H1 (cell line): ENCODE measurements at regions not wholly inside any gene's neighbourhood (a gene's known extent, or its start where the extent isn't known, plus 50 kb on each side); places are given as distances from the start of the nearest gene placed in this dataset.

Experiments
- CTCF ChIA-PET: fragments of 300-600 bp; sonication (Branson Sonifier 250); formaldehyde crosslinking; loops from one replicate; lab custom pipeline; 2021; ENCODE audit not compliant: partially characterized antibody; lab: Charles Lee
- POLR2A ChIA-PET: fragments of 300-600 bp; sonication (Branson Sonifier 250); formaldehyde crosslinking; loops from one replicate; lab custom pipeline; 2021; ENCODE audit warnings: inconsistent platforms; ENCODE audit not compliant: partially characterized antibody; lab: Charles Lee
- DNase-seq, 2 experiments: peaks; one replicate each; pipeline versions ENCODE4 v3.0.0 to v3.0.0-alpha.2; 2010 to 2022; ENCODE audit warnings: low spot score in 2 of 2, low read depth in 1 of 2, mixed read lengths in 1 of 2
- FAIRE-seq: peaks from 2 replicates; lab custom pipeline; 2011; peaks lifted over from hg19 to GRCh38; lab: Jason Lieb, UNC
- H2AFZ ChIP-seq: 2 replicates; pipeline ENCODE4 v1.8.1; 2012; ENCODE audit warnings: low read length, inconsistent platforms
- H2AK5ac ChIP-seq: 2 replicates; pipeline ENCODE4 v1.6.1; 2013; ENCODE audit warnings: low read depth, low read length
- H2BK120ac ChIP-seq: replicated peaks from 2 replicates; pipeline ENCODE3; 2013; ENCODE audit warnings: low read depth, low read length, inconsistent platforms
- H2BK12ac ChIP-seq: 2 replicates; pipeline ENCODE4 v1.6.1; 2013; ENCODE audit warnings: low read depth, low read length
- H2BK15ac ChIP-seq: 2 replicates; pipeline ENCODE4 v1.6.1; 2013; ENCODE audit warnings: low read length
- H2BK20ac ChIP-seq: 2 replicates; pipeline ENCODE4 v1.6.1; 2013; ENCODE audit warnings: low read length
- H2BK5ac ChIP-seq: 2 replicates; pipeline ENCODE4 v1.6.1; 2013; ENCODE audit warnings: low read depth, low read length
- H3K14ac ChIP-seq: 2 replicates; pipeline ENCODE4 v1.6.1; 2013; ENCODE audit warnings: inconsistent platforms; ENCODE audit not compliant: insufficient read length
- H3K18ac ChIP-seq: 2 replicates; pipeline ENCODE4 v1.6.1; 2013; ENCODE audit warnings: low read length; ENCODE audit errors: extremely low read depth
- H3K23ac ChIP-seq: 2 replicates; pipeline ENCODE4 v1.6.1; 2013; ENCODE audit warnings: inconsistent platforms; ENCODE audit not compliant: insufficient read length
- H3K23me2 ChIP-seq: 2 replicates; pipeline ENCODE4 v1.6.1; 2013; ENCODE audit warnings: low read depth, low read length
- H3K27ac ChIP-seq: 2 replicates; pipeline ENCODE4 v1.6.1; 2011; ENCODE audit warnings: low read depth, low read length, inconsistent platforms
- H3K27me3 ChIP-seq, 4 experiments: replicated peaks in 1 of 4; 1 replicate in 1 of 4; 2 replicates in 3 of 4; pipeline versions ENCODE4 v1.6.1 to v1.8.1; 2011 to 2013; ENCODE audit warnings: low read length in 3 of 4, mild to moderate bottlenecking in 3 of 4, inconsistent platforms in 2 of 4, mixed read lengths in 2 of 4, moderate library complexity in 1 of 4; ENCODE audit not compliant: control insufficient read depth in 3 of 4, insufficient read depth in 3 of 4; ENCODE audit errors: extremely low read depth in 1 of 4
- H3K36me3 ChIP-seq, 4 experiments: 2 replicates each; pipeline versions ENCODE4 v1.6.1 to v1.8.1; 2011 to 2013; ENCODE audit warnings: mild to moderate bottlenecking in 4 of 4, low read length in 3 of 4, moderate library complexity in 2 of 4, control low read depth in 1 of 4, inconsistent platforms in 1 of 4; ENCODE audit not compliant: insufficient read depth in 4 of 4, control insufficient read depth in 2 of 4
- H3K4ac ChIP-seq: replicated peaks from 2 replicates; pipeline ENCODE3; 2013; ENCODE audit warnings: low read length, low read depth, mixed read lengths, inconsistent platforms; ENCODE audit not compliant: insufficient read length
- H3K4me1 ChIP-seq, 4 experiments: replicated peaks in 1 of 4; 1 replicate in 1 of 4; 2 replicates in 3 of 4; pipeline versions ENCODE4 v1.6.1 to v1.8.1; 2011 to 2013; ENCODE audit warnings: low read length in 3 of 4, inconsistent platforms in 2 of 4, mixed read lengths in 1 of 4; ENCODE audit not compliant: insufficient read depth in 4 of 4, control insufficient read depth in 3 of 4
- H3K4me2 ChIP-seq, 2 experiments: 2 replicates each; pipeline versions ENCODE4 v1.6.1 to v1.8.1; 2011 to 2013; ENCODE audit warnings: low read depth in 2 of 2, low read length in 2 of 2, control low read depth in 1 of 2, inconsistent platforms in 1 of 2, mild to moderate bottlenecking in 1 of 2; ENCODE audit not compliant: insufficient read depth in 1 of 2
- H3K4me3 ChIP-seq, 4 experiments: fragments of 200-600, 300-600 bp in 1 of 4; sonication (generic), shearing (Covaris generic), sonication (Bioruptor Twin) in 1 of 4; 2 replicates each; pipeline versions ENCODE4 v1.5.1 to v1.8.1; 2011 to 2016; ENCODE audit warnings: low read length in 4 of 4, low read depth in 3 of 4, control low read depth in 2 of 4, inconsistent platforms in 2 of 4, mild to moderate bottlenecking in 2 of 4, mixed read lengths in 1 of 4, moderate library complexity in 1 of 4; ENCODE audit not compliant: insufficient read depth in 2 of 4; ENCODE audit errors: extremely low read depth in 1 of 4
- H3K56ac ChIP-seq: replicated peaks from 2 replicates; pipeline ENCODE3; 2013; ENCODE audit warnings: low read depth, mild to moderate bottlenecking, mixed read lengths, low read length, inconsistent platforms; ENCODE audit not compliant: insufficient read length
- H3K79me1 ChIP-seq: 2 replicates; pipeline ENCODE4 v1.6.1; 2013; ENCODE audit warnings: low read depth, low read length, control low read depth
- H3K79me2 ChIP-seq, 2 experiments: 2 replicates each; pipeline versions ENCODE4 v1.6.1 to v1.8.1; 2012 to 2013; ENCODE audit warnings: low read length in 2 of 2, mild to moderate bottlenecking in 2 of 2, inconsistent platforms in 1 of 2; ENCODE audit not compliant: insufficient read depth in 2 of 2, control insufficient read depth in 1 of 2
- H3K9ac ChIP-seq, 4 experiments: replicated peaks in 1 of 4; 1 replicate in 1 of 4; 2 replicates in 3 of 4; pipeline versions ENCODE4 v1.6.1 to v1.8.1; 2011 to 2013; ENCODE audit warnings: low read depth in 3 of 4, low read length in 3 of 4, control low read depth in 2 of 4, mild to moderate bottlenecking in 2 of 4, moderate library complexity in 2 of 4, inconsistent platforms in 1 of 4; ENCODE audit errors: extremely low read depth in 1 of 4
- H3K9me3 ChIP-seq, 2 experiments: 2 replicates each; pipeline versions ENCODE4 v1.6.1 to v1.8.1; 2012 to 2013; ENCODE audit warnings: mild to moderate bottlenecking in 2 of 2, moderate library complexity in 2 of 2, control low read depth in 1 of 2, inconsistent platforms in 1 of 2, low read depth in 1 of 2, low read length in 1 of 2, mixed read lengths in 1 of 2; ENCODE audit not compliant: insufficient read depth in 2 of 2
- H4K20me1 ChIP-seq, 2 experiments: replicated peaks in 1 of 2; 2 replicates each; pipeline versions ENCODE3 to v1.8.1; 2011 to 2013; ENCODE audit warnings: inconsistent platforms in 2 of 2, low read length in 2 of 2, mild to moderate bottlenecking in 1 of 2; ENCODE audit not compliant: insufficient read depth in 2 of 2, control insufficient read depth in 1 of 2
- H4K5ac ChIP-seq: 2 replicates; pipeline ENCODE4 v1.6.1; 2013; ENCODE audit warnings: low read length, low read depth, mixed read lengths, inconsistent platforms; ENCODE audit not compliant: insufficient read length
- H4K8ac ChIP-seq: 2 replicates; pipeline ENCODE4 v1.8.0; 2013; ENCODE audit warnings: mild to moderate bottlenecking, moderate library complexity, low read length, inconsistent platforms; ENCODE audit not compliant: insufficient read depth; ENCODE audit errors: extremely low read depth
- H4K91ac ChIP-seq: replicated peaks from 2 replicates; pipeline ENCODE3; 2013; ENCODE audit warnings: low read length, mixed read lengths, inconsistent platforms; ENCODE audit not compliant: insufficient read length
- BACH1 ChIP-seq: IDR thresholded peaks from 2 replicates; pipeline ENCODE4 v1.6.1; 2012; ENCODE audit warnings: low read length, improper control_type of control experiment
- EP300 ChIP-seq, 2 experiments: IDR thresholded peaks; 1 replicate in 1 of 2; 2 replicates in 1 of 2; pipeline ENCODE4 v1.6.1; 2011 to 2012; ENCODE audit warnings: low read depth in 2 of 2, low read length in 2 of 2, mild to moderate bottlenecking in 2 of 2, borderline replicate concordance in 1 of 2, inconsistent platforms in 1 of 2, moderate library complexity in 1 of 2
- RFX5 ChIP-seq: IDR thresholded peaks from 2 replicates; pipeline ENCODE4 v1.6.1; 2011; ENCODE audit warnings: low read depth, low read length, improper control_type of control experiment, borderline replicate concordance
- SIRT6 ChIP-seq: IDR thresholded peaks from one replicate; pipeline ENCODE4 v1.7.1; 2012; ENCODE audit warnings: low read length, inconsistent platforms
- SUZ12 ChIP-seq: fragments of 200-600 bp; sonication (generic); IDR thresholded peaks from 2 replicates; pipeline ENCODE4 v1.6.1; 2012; ENCODE audit warnings: mild to moderate bottlenecking, inconsistent platforms, low read length, moderate library complexity, mixed read lengths
- TEAD4 ChIP-seq: IDR thresholded peaks from 2 replicates; pipeline ENCODE4 v1.6.1; 2012; ENCODE audit warnings: low read depth, low read length, inconsistent platforms, mixed read lengths
- WGBS, 2 experiments: shearing (Covaris generic) in 1 of 2; methylation state at CpG; one replicate each; pipeline versions ENCODE4 v1.1.6 to v1.1.7; 2013 to 2015; ENCODE audit warnings: low lambda C conversion rate in 2 of 2, mixed read lengths in 2 of 2, inconsistent platforms in 1 of 2, low coverage in 1 of 2, missing lambda C conversion rate in 1 of 2; ENCODE audit not compliant: insufficient replicate concordance in 2 of 2, insufficient coverage in 1 of 2, insufficient read length in 1 of 2; ENCODE audit errors: extremely low coverage in 1 of 2, missing lambda C conversion rate in 1 of 2; 5-methylcytosine and 5-hydroxymethylcytosine counted together
- TF ChIP-seq, protein P1 (sequence below): IDR thresholded peaks from 2 replicates; pipeline ENCODE4 v1.6.1; 2011; ENCODE audit warnings: low read depth, mild to moderate bottlenecking, low read length; ENCODE audit not compliant: insufficient read depth
- TF ChIP-seq, protein P2 (sequence below): IDR thresholded peaks from 2 replicates; pipeline ENCODE4 v1.6.1; 2012; ENCODE audit warnings: low read length, inconsistent platforms

- no peak overlapping the region for H3K4ac ChIP-seq
- no peak overlapping the region for H2BK12ac ChIP-seq
- ChIA-PET CTCF (interaction anchor here (0.7 to 0.8 kb wide), 2 partner anchors 14 to 206 kb away, joined by 3 to 4 read pairs; no protein-coding TSS in a partner anchor), POLR2A (no interaction called here)
- H3K79me1 ChIP-seq = no peaks in the 10 kb centered on the region
- H3K56ac ChIP-seq = no peak overlapping the region
- no peaks in the 10 kb centered on the region for H3K79me2 ChIP-seq
- no peak overlapping the region for H3K9ac ChIP-seq
- FAIRE-seq = no peak
- no peaks in the 10 kb centered on the region for H4K20me1 ChIP-seq
- H4K8ac ChIP-seq = no peak overlapping the region
- no peaks in the 10 kb centered on the region for H3K36me3 ChIP-seq
- H4K91ac ChIP-seq = no peak overlapping the region
- no peaks in the 10 kb centered on the region for H3K23me2 ChIP-seq
- no peak overlapping the region for H3K4me2 ChIP-seq
- no peak overlapping the region for H3K4me3 ChIP-seq
- H3K9me3 ChIP-seq = peaks cover 9 to 12% of the 10 kb centered on the region in 2 experiments; a peak in 3 of 4 replicates
- H4K5ac ChIP-seq = no peak overlapping the region
- no peak overlapping the region for H2BK120ac ChIP-seq
- no peak overlapping the region for H3K23ac ChIP-seq
- no peak overlapping the region for H2AK5ac ChIP-seq
- no peaks in the 10 kb centered on the region for H3K4me1 ChIP-seq
- 45% methylated on average over 4 of the region's 4 CpGs; no CpG with 5 or more reads in 1 of the 2 experiments for WGBS, 2 experiments
- DNase-seq = no peak
- H2BK5ac ChIP-seq = no peak overlapping the region
- no peaks in the 10 kb centered on the region for H3K27me3 ChIP-seq
- no peak overlapping the region for H3K18ac ChIP-seq
- H2BK15ac ChIP-seq = no peak overlapping the region
- H3K27ac ChIP-seq = no peak overlapping the region
- no peak overlapping the region for H2BK20ac ChIP-seq
- no peak overlapping the region for H2AFZ ChIP-seq
- no peak overlapping the region for H3K14ac ChIP-seq
- TF ChIP-seq RFX5 (no peak), TEAD4 (no peak), SIRT6 (no peak), EP300 (IDR thresholded peaks at IDR 0.05; ENCODE audit: borderline replicate concordance in 1 of 2, low read depth in 2 of 2, low read length in 2 of 2) (no peak), BACH1 (no peak), SUZ12 (no peak)
- TF ChIP-seq, protein P1, sequence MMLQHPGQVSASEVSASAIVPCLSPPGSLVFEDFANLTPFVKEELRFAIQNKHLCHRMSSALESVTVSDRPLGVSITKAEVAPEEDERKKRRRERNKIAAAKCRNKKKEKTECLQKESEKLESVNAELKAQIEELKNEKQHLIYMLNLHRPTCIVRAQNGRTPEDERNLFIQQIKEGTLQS = no peak
- TF ChIP-seq, protein P2, sequence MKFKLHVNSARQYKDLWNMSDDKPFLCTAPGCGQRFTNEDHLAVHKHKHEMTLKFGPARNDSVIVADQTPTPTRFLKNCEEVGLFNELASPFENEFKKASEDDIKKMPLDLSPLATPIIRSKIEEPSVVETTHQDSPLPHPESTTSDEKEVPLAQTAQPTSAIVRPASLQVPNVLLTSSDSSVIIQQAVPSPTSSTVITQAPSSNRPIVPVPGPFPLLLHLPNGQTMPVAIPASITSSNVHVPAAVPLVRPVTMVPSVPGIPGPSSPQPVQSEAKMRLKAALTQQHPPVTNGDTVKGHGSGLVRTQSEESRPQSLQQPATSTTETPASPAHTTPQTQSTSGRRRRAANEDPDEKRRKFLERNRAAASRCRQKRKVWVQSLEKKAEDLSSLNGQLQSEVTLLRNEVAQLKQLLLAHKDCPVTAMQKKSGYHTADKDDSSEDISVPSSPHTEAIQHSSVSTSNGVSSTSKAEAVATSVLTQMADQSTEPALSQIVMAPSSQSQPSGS = no peak
Measured at GRCh38 chr20:7025635-7026034, 258.1 kb downstream of the BMP2 start.
